Activated T-cell treated with anti-CD3 and anti-CD28 coated beads, Interleukin-2, amount 50 U/mL, for 48 hours (primary cell): ENCODE measurements at regions not wholly inside any gene's neighbourhood (a gene's known extent, or its start where the extent isn't known, plus 50 kb on each side); places are given as distances from the start of the nearest gene placed in this dataset.

Source experiments
- DNase-seq, 2 experiments: peaks; one replicate each; pipeline ENCODE4 v3.0.0-alpha.2; 2020

DNA sequence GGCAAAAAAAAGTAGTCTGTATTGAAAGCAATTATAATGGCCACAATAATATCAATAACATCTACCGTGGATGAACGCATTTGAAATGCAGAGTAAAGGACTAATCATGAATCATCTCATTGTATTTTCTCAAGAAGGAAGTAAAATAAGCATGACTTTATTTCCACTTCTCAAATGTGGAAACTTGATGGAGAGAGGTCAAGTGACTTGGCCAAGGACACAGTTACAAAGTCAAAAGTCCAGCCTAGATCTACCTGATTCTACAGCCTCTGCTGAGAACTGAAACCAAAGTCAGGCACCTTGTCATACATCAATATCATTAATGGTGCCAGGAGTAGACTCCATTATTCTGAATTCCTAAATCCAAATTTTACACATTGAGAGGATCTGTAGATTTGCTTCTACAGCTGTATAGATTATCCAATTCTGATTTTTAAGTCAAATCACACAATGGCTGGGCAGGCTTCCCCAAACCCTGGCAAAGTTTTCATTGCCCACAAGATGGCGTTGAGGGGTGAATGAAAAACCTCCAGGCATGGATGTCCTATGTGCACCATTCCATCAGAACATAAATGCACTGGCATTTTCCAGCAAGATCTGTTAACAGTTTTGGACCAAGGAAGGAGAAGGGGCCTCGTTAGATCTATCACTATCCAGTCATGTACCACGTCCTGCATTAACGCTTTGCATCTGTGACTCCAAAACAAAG, 423.1 kb downstream of the MAFB start:
- DNase-seq, result no peak

DNA sequence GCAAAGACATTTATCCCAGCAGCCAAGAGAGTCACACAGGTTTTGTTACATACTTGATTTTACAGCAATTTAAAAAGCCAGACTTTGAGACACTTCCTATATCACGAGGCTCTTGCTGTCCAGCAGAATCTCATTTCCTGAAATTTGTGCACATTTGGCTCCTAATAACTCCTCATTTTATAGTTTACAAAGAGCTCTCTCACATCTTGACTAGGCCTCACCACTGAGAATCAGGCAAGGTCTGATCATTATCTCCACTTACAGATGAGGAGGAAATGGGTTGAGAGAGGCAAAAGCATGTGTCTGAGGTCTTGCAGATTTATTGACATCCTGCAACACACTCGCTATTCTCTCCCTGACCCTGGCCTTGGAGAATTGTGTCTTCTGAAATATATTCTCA, 426.8 kb downstream of the MAFB start:
- no peak for DNase-seq

DNA sequence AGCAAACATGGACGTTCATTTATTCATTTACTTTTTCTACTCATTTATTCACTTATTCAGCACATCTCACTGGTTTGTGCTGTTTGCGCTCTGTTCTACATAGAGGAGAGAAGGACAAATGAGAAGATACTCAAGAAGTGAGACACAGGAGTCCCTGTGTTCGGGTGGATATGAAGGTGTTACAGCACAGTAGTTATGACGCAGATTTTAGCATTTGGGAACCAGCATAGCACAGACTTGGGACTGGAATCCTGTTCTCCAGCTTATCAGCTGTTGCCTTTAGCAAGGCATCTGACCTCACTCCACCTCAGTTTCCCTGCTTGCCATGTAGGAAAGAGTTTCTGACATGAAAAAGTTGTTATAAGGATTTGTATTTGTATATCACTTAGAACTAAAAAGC, 430.1 kb downstream of the MAFB start:
- DNase-seq, result no peak

DNA sequence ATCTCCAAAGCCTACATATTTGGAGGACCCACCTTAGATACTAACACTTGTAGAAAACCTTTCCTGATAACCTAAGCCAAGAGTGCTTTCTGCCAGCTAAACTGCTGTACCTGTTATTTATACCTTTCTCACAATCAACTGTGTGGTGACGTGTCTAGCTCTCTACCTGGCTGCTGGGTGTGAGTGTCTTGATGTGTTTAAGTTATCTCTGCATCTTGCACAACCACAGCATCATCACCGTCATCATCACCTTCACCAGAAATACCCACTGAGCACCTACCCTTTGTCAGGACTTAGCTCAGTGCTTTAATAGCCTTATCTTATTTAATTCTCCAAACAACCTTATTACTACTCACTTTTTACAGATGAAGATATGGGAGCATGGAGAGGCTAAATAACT, 431.3 kb downstream of the MAFB start:
- DNase-seq, result no peak

DNA sequence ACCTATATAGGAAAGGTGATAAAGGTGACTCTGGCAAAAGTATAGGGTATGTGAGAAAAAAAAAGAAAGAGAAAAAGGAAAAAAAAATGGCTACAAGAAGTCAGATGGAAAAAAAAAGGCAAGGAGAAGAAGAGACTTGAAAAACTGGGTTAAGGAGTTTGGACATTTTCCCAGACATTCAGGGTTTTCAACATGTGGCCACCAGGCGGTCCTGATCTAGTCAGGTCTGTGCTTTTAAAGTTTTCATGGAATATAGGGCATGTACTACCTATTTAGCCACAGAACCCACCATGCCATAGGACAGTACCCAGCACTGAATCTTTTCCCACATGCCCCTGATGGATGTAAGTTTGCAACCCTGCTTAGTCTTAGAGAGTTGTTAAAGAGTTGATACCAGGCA, 433.7 kb downstream of the MAFB start:
- DNase-seq, result no peak

DNA sequence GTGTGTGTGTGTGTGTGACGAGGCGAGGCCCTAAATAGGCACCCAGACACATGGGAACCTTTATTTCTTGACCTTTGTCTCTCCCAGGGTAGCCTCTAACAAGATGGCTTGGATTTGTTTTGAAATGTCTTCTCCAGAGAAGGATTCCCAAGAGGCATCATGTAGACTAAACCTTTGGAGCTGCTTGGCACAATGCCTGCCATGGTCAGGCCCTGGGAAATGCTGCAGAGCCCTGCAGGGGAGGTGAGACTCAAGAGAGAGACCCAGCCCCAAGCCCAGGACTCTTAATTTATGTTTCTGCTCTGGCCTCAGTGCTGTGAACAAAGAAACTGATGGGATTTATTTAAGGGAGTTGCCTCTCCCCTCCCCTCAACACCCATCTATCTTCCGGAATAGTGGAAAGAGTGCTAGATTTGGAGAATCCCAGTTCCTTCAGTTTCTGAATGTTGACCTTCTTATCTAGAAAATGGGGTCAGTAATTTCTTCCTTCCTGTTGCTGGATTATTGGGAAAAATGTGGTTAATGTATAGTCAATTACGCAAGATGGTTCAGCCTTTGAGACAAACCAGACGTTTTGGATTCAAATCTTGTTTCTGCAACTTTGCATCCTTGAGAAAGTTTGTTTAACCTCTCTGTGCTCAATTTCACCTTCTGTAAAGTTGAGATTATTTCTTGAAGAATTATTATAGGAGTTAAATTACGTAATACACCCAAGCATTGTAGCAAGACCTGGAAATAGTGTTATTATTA, 434.8 kb downstream of the MAFB start:
- DNase-seq, result no peak

DNA sequence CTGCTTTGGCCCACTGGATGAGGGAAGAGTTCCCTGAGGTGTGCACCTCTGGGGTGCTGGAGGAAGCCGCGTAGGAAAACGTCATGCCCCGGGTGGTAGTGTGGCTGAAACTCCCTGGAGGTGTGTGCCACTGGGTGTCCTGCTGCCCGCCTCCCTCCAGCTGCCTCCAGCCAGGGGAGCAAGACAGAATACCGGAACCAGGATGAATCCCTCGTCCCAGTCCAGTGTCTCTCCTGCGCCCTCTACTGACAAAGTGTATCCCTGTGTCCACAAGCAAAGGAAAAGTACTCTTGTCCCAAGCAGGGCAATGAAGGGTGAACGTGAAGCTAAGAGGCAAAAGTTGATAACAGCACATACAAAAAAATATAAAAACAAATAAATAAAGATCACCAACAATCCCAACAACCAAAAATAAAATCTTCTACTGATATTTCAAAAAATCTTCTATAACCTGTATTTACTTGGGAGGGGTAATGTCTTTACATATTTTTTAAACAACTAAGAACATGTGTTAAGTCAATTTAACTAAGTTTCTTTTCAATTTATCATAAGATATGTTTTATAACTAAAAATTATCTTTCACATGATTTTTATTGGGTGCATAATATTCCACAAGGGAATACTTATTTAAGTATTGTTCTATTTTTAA, 437.6 kb downstream of the MAFB start:
- DNase-seq, result no peak

DNA sequence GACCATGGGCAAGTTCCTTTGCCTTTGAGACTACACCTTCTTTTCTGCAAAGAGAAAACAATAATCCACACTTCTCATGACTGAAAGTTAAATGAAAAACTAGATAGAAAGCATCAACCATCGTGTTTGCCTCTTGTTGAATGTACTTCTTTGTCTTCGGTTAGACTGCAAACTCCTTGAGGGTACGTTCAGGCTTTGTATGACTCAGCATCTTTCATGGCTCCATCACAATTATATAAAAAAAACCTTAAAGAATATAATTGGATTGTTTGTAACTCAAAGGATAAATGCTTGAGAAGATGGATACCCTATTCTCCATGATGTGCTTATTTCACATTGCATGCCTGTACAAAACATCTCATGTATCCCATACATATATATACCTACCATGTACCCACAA, 439.2 kb downstream of the MAFB start:
- no peak for DNase-seq

DNA sequence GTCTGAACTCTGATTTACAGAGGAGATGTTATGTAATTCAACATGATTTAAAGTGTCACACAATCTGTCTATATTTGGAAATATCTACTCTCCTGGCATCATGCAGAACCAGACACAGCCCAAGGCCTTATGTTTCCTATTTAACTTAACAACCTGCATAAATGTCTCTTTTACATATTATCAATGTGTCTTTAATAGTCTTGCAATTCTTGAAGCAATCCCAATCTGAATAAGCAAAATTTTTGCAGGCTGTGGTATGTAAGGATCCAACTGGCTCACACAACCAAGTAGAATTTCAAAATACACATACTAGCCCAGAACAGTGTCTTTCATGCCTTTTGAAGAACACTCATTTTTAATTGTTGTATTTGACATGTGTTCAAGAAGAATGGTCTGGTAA, 443.2 kb downstream of the MAFB start:
- no peak for DNase-seq

DNA sequence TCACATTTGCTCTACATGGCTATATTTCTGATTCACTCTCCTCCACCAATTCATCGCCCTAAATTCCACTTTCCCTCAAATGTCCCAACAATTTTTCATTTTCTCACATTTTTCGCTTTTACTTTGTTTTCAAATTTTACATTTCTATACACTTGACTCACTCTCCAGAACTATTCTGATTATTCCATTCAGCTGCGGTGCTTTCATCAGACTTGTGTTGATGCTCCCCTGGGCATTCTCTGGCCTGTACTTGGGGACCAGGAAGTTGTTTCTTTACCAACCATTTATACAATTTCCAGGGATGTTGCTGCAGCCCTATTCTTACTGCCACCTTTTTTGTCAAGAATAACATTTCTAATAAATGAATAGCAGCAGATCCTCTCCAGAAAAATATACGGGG, 444.8 kb downstream of the MAFB start:
- no peak for DNase-seq

DNA sequence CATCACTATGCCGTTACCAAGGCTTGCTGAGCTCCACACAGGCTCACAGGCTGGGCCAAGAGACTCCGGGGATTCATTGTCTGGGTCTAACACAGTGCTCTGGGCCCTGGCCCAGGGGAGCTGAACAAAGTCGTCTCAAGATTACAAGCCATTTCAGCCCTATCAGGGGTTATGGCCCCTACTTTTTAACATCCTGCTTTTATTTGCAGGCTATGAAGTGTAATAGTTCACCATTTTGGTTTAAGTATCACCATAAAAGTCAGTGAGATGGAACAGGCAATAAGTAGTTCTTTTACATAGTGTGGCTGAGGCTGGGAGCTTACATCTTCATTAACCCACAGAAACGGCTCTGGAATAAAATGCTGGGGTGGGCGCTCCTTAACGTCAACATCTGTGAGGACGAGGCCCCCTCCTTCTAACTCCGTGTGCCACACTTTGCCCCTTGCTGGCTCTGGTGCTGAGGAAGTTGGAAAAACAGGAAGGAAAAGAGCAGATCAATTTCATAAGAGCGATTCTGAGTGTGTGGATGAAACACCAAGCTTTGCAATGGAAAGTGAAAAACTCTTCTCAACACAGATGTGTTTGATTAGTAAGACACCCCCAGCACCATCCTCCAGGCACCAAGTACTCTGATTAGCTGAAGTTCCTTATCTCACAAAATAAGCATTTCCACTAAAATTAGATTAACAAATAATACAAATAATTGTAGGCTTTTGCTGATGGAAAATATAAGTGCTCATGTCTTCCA, 447.3 kb downstream of the MAFB start:
- no peak for DNase-seq

DNA sequence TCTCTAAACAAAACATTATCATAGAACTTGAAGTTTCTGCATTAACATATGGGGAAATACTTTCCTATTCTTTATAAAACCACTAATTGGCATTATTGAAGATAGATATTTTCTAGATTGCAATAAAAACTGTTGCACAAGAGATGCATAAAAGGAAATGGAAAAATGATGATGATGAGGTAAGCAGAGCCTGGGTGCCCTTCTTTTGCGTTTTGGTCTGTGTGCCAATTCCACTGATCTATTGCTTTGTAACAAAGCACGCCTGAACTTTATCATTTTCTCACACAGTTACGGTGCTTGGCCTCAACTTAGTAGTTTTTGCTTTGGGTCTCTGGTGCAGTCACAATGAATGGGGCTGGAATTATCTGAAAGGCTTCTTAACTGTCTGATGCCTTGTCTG, 450.5 kb downstream of the MAFB start:
- no peak for DNase-seq

DNA sequence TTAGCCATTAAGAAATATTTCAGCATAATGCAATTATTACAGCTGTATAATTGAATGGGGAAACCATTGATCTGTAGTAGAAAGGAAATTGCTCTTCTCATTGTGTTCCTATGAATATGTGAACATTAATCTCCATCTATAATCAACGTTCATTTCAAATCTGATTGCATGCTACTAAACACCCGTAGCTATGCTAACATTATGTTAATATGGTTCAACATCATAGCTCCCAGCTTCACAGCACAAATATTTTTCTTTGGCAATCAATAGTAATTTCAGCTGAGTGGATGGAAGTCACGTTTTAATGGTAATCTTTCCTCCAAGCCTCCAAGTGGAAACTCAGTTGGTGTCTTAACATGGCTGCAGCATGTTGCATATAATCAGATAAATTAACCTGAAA, 454.4 kb downstream of the MAFB start:
- no peak for DNase-seq

DNA sequence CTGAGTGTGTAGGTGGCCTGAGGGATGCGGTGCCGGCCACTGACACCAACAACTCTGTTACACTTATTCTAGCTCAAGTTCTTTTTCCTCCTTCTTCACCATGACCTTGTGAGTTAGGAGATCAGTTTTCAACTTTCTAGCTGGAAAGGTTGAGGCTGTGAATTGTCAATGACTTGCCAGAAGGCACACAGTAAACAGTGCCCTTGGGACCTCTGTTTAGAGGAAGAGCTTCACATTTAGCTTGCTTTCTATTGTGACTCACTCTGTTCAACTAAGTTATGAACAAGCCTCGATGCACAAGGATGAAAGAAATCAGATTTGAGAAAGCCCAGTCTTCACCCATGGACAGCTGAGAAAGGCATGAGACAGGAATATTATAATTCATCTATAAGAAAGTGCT, 455.6 kb downstream of the MAFB start:
- no peak for DNase-seq

DNA sequence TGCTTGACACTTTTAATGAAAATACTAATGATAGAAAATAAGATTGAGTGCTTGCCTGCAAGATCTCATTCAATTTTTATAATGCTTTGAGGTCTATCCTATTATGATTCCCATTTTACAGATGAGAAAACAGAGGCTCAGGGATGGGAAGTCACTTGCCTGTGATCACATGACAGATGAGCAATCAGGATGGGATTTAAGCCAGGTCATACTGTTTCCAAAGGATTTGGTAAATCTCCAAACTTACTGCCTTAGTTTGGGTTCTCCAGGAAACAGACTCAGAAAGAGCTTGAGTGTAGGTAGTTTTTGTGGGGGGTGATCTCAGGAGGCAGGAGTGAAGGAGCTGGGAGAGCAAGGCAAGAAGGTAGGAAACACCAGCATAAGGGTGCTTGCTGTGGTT, 456.3 kb downstream of the MAFB start:
- no peak for DNase-seq

DNA sequence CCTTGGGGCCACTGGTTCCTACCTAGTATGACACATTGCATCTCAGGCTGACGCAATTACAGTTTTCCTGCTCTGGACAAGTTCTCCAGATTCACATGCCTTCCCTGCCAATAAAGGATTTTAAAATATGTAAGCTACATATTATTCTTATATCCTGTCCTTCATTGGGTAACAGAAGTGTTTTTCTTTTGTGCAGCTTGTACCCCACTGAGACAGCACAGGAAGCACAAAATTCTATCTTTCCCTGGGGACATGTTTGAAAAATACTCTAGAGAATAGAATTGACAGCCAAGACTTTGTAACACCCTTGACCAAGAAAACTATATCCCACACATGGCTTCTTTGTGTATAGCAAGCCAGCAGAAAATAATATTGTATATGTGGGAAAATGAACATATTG, 456.8 kb downstream of the MAFB start:
- no peak for DNase-seq

DNA sequence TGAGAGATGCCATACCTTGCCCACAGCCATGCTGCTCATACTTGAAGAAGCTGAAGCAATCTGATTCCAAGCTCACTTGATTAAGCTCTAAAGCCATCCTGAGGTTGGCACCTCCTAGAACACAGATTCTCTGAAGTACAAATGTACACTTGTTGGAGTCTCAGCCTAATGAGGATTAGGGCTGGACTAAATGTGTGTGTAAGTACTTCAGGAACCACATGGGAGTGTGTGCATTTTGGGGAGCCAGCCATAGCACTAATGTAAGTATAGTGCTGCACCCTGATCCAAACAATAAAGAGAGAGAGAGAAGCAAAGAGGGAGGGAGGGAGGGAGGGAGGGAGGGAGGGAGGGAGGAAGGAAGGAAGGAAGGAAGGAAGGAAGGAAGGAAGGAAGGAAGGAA, 458.6 kb downstream of the MAFB start:
- no peak for DNase-seq

DNA sequence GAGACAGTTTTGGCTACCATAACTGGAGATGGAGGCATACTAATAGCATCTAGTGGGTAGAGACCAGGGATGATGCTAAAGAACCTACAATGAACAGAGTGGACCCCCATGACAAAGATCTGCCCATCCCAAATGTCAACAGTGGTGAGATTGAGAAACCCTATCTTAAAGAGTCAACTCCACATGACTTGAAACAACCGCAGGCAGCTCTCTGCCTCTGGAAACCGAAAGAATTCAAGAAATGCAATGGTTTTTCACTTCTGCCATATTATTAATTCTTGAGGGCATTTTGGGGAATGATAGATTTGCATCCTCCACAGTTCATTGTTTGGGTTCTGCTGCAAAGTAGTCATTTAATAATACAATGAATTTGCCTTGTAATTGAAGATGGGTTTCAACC, 463.4 kb downstream of the MAFB start:
- DNase-seq, result no peak

DNA sequence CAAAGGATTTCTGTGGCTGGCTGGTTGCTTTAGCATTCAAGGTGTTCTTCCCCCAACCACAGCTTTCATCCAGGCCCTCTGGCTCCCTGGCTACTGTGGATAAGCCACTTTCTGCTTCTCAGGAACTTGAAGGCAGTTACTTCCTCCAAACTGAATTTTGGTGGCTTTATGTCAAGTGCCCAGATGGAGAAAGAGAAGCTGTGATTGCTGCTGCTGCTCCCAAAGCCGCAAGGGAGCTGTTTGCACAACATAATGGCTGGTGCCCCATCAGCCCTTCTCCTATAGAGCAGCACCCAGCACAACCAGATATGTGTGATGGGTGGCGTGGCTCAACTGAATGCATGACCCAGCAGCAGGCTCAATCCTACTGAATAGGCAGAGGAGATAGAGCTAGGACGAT, 465.2 kb downstream of the MAFB start:
- DNase-seq, result no peak

DNA sequence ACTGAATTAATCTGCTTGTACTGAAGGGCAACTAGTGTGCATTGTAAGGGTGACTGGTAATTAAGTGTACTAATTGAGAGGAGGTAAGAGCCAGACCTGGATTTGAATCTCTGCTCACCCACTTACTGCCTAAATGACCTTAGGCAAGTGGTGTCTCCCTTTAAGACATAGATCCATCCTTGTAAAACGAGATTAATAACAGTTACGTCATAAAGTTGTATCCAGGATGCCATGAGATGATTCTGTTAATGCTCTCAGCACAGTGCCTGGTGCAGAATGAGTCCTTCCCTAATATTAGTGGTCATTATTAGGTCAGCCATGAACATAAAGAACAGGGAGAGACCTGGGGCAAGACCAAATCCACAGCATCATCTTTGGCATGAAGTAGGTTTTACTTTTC, 470.1 kb downstream of the MAFB start:
- no peak for DNase-seq

DNA sequence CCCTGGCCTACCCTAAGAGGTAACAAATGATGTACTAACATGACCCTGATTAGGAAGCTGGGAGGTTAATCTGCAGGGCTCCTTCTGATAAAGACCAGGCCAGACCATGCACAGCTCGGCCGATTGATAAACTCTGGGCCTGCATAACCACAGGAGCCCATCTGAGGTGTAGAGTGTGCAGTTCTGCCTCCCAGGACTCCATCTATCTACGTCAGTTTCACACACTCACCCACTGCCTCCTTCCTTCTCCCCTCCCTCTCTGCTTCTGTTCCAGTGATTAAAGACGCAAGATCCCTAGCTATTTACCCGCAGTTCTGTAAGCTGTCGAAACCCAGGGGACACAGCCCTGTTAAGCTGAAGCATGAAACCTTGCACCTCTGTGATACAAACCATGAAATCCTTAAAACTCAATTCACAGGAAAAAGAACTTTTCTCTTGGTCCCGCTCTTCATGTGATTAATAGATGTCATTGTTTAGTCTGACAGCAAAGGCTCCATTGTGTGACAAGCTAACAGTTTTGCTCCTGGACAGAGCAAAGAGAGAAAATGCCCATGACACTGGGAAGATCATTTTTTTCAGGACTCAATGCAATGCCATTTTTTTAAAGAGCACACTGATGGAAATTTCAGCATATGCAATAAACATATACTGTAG, 470.6 kb downstream of the MAFB start:
- no peak for DNase-seq

DNA sequence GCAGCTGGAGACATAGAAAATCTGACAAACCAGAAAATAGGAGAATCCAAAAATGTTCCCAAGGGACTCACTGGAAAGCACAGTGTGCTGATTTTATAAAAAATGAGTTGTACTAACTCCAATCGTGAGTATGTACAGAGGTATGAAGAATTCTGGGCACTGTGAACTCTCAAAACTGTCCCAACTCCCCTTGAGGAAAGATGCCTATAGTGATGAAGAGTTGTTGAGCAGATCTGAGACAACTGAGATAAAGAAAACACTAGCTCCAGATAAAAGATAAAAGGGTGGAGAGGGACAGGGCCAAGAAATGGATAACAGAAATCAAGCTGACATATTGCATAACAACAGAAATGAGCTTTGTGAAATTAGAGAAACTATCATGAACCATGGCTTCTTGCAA, 481.4 kb downstream of the MAFB start:
- DNase-seq, result no peak

DNA sequence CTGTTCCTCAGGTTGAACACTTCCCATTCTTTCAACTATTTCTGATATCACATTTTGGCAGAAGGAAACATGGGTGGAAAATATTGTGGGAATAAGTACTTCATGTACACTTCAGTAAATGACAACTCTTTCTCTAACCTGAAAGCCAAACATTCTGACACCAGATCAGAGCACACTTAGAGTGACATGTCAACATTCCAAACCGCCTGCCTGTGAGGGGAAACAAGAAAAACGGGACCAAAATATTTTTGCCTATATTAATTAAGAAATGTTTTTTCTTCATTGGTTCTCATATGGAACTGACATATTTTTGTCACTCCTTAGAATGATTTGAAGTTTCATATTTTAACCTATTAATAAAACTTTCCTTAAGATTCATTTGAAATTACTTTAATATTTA, 483.1 kb downstream of the MAFB start:
- DNase-seq, result no peak
